DMS153 treated with DMSO at 0.1 percent for 48 hours (cell line): ENCODE measurements at regions not wholly inside any gene's neighbourhood (a gene's known extent, or its start where the extent isn't known, plus 50 kb on each side); places are given as distances from the start of the nearest gene placed in this dataset.
"Not testable (repeated sequence)": the region's sequence is repeated elsewhere in the genome, so short reads cannot be mapped to it uniquely, and the experiment has no call there.

Experiments used
- DNase-seq: peaks from one replicate; lab custom pipeline; 2025; ENCODE audit not compliant: unreplicated experiment; lab: John Stamatoyannopoulos, UW

GRCh38 chr13:33410619-33411018, 125.1 kb upstream of the STARD13 start:
- DNase-seq: no peak

- DNase-seq: no peak
These were observed 125.8 kb upstream of the STARD13 start for GRCh38 chr13:33411312-33411711.

GRCh38 chr13:33415822-33416221, 130.3 kb upstream of the STARD13 start:
- no peak for DNase-seq

- DNase-seq: not testable (repeated sequence)
These were observed 132.8 kb upstream of the STARD13 start for GRCh38 chr13:33418224-33418953.

GRCh38 chr13:33420117-33420516, 134.6 kb upstream of the STARD13 start:
- not testable (repeated sequence) for DNase-seq

- no peak for DNase-seq
These were observed 140.6 kb upstream of the STARD13 start for GRCh38 chr13:33426131-33426530.

- no peak for DNase-seq
These were observed 147.8 kb upstream of the STARD13 start for GRCh38 chr13:33433316-33433715.

- DNase-seq: no peak
These were observed 149.1 kb upstream of the STARD13 start for GRCh38 chr13:33434676-33435075.

GRCh38 chr13:33435207-33435606, 149.7 kb upstream of the STARD13 start:
- DNase-seq: no peak

GRCh38 chr13:33438918-33439317, 153.4 kb upstream of the STARD13 start:
- DNase-seq: no peak

- no peak for DNase-seq
These were observed 155.5 kb upstream of the STARD13 start for GRCh38 chr13:33441015-33441414.

- peak; percentile 43 for DNase-seq
These were observed 159.5 kb upstream of the STARD13 start for GRCh38 chr13:33445024-33445423.

GRCh38 chr13:33445476-33445875, 159.9 kb upstream of the STARD13 start:
- DNase-seq: no peak

GRCh38 chr13:33446821-33447725, 161.5 kb upstream of the STARD13 start:
- DNase-seq: no peak

- DNase-seq: no peak
These were observed 163.3 kb upstream of the STARD13 start for GRCh38 chr13:33448889-33449288.

GRCh38 chr13:33450956-33451709, 165.6 kb upstream of the STARD13 start:
- no peak for DNase-seq

GRCh38 chr13:33452873-33453517, 167.4 kb upstream of the STARD13 start:
- no peak for DNase-seq

- DNase-seq: no peak
These were observed 168.4 kb upstream of the STARD13 start for GRCh38 chr13:33453936-33454335.

- no peak for DNase-seq
These were observed 169.5 kb upstream of the STARD13 start for GRCh38 chr13:33454844-33455705.

GRCh38 chr13:33459702-33460101, 174.1 kb upstream of the STARD13 start:
- no peak for DNase-seq
